ENCODE measurements at regions not wholly inside any gene's neighbourhood (a gene's known extent, or its start where the extent isn't known, plus 50 kb on each side); places are given as distances from the start of the nearest gene placed in this dataset.

DNA sequence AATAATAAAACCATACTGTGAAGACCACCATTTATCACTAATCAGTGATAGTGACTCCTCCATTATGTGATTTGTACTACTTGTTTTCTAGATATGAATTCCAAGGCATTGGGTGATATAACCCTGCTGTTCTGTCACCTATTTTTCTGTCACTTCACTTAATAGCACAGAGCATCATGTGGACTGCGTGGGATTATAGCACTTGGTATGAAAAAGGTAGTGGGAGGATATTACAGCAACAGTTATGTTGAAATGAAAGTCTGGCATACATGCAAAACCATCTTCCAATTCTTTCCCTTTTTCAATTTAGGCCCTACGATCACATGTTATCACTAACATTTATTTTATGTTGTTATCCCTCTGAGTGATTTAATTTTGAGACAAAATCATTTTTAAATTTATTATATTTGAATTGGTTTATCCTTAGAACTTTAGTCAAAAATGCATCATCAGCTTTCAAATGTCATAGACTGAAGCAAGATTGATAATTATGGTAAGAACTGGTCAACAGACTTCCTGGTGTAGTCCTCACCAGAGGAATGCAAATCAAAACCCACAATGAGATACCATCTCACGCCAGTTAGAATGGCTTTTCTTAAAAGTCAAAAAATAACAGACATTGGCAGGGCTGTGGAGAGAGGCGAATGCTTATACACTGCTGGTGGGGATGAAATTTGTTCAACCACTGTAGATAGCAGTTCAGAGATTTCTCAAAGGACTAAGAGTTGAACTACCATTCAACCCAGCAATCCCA lies 242.6 kb downstream of the IKZF2 start:
- intact Hi-C loops (cut with micrococcal nuclease) = no loop called here
- ChIA-PET CTCF (no interaction called here), POLR2A (no interaction called here)
- Histone ChIP-seq H3K4me2 (ENCODE audit: insufficient read depth, low read length) (no peak overlapping the region), H2AFZ (ENCODE audit: low read depth, low read length) (no peak overlapping the region), H3K4me3 (replicated peaks in 1 of 3; ENCODE audit: insufficient read depth in 1 of 3, low read depth in 1 of 3, low read length in 3 of 3) (no peak overlapping the region), H3K9me1 (replicated peaks; ENCODE audit: control insufficient read depth, extremely low read depth, insufficient read depth, low read length) (no peaks in the 10 kb centered on the region), H3K27ac (ENCODE audit: insufficient read depth, low read depth, low read length) (no peak overlapping the region), H3K27me3 (ENCODE audit: control insufficient read depth in 2 of 2, insufficient read depth in 2 of 2, low read length in 2 of 2) (no peaks in the 10 kb centered on the region), H4K20me1 (replicated peaks; ENCODE audit: control insufficient read depth, extremely low read depth, insufficient read depth, low read length) (no peaks in the 10 kb centered on the region), H3K36me3 (ENCODE audit: control insufficient read depth in 2 of 2, extremely low read depth in 1 of 2, insufficient read depth in 2 of 2, low read length in 2 of 2) (no peaks in the 10 kb centered on the region), H3K79me2 (ENCODE audit: control insufficient read depth, insufficient read depth, low read length) (no peaks in the 10 kb centered on the region), H3K9me3 (replicated peaks; ENCODE audit: control insufficient read depth, insufficient read depth, low read length) (no peaks in the 10 kb centered on the region), H3K9ac (replicated peaks; ENCODE audit: extremely low read depth, insufficient read depth, low read length) (no peak overlapping the region), H3K4me1 (ENCODE audit: control insufficient read depth, extremely low read depth, insufficient read depth, low read length) (peaks cover 16% of the 10 kb centered on the region)
- DNase-seq (ENCODE audit: low read depth, low spot score) (no peak), FAIRE-seq (no peak)
- TF ChIP-seq JUN (IDR thresholded peaks at IDR 0.05; ENCODE audit: borderline replicate concordance, insufficient read depth, insufficient read length, low read depth) = no peak
- TF ChIP-seq FOS (IDR thresholded peaks at IDR 0.05; ENCODE audit: borderline replicate concordance, insufficient read depth, low read length) = no peak
- dilution Hi-C loops (cut with MboI; ENCODE audit: extremely low pct_ligation_motif_present, low sequenced_read_pairs) = no loop called here
- BruUV-seq (replicated peaks) = no TSS peak

DNA sequence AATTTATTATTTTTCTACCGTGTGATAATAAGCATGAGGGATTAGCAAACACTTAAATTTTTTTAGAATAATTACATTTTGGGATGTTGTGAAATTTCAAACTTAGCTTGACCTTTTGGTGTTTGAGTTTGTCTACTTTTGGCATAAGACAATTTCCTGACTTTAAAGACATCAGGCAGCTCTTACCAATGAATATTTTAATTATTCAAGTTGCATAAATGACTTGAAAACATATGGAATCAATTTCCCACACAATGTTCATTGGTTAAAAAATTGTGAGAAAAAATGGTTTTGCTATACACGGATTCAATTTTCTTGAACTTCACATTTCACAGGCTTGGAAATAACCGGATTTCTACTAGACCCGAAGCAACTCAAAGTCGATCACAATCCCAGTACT lies 243.4 kb downstream of the IKZF2 start:
- Histone ChIP-seq H3K9ac (replicated peaks; ENCODE audit: extremely low read depth, insufficient read depth, low read length) (no peak overlapping the region), H3K79me2 (ENCODE audit: control insufficient read depth, insufficient read depth, low read length) (no peaks in the 10 kb centered on the region), H3K36me3 (ENCODE audit: control insufficient read depth in 2 of 2, extremely low read depth in 1 of 2, insufficient read depth in 2 of 2, low read length in 2 of 2) (no peaks in the 10 kb centered on the region), H2AFZ (ENCODE audit: low read depth, low read length) (no peak overlapping the region), H4K20me1 (replicated peaks; ENCODE audit: control insufficient read depth, extremely low read depth, insufficient read depth, low read length) (no peaks in the 10 kb centered on the region), H3K4me3 (replicated peaks in 1 of 3; ENCODE audit: insufficient read depth in 1 of 3, low read depth in 1 of 3, low read length in 3 of 3) (no peak overlapping the region), H3K27ac (ENCODE audit: insufficient read depth, low read depth, low read length) (no peak overlapping the region), H3K9me1 (replicated peaks; ENCODE audit: control insufficient read depth, extremely low read depth, insufficient read depth, low read length) (no peaks in the 10 kb centered on the region), H3K4me1 (ENCODE audit: control insufficient read depth, extremely low read depth, insufficient read depth, low read length) (peaks cover 10% of the 10 kb centered on the region), H3K27me3 (ENCODE audit: control insufficient read depth in 2 of 2, insufficient read depth in 2 of 2, low read length in 2 of 2) (no peaks in the 10 kb centered on the region), H3K4me2 (ENCODE audit: insufficient read depth, low read length) (no peak overlapping the region), H3K9me3 (replicated peaks; ENCODE audit: control insufficient read depth, insufficient read depth, low read length) (no peaks in the 10 kb centered on the region)
- FAIRE-seq (no peak), DNase-seq (ENCODE audit: low read depth, low spot score) (no peak)
- TF ChIP-seq EZH2 (IDR thresholded peaks at IDR 0.05; ENCODE audit: borderline replicate concordance, low read depth, low read length, severe bottlenecking) = no peak
- TF ChIP-seq POLR2A (IDR thresholded peaks at IDR 0.05; ENCODE audit: low read depth, low read length) = no peak
- no peak for TF ChIP-seq JUN (IDR thresholded peaks at IDR 0.05; ENCODE audit: borderline replicate concordance, insufficient read depth, insufficient read length, low read depth)
- TF ChIP-seq FOS (IDR thresholded peaks at IDR 0.05; ENCODE audit: borderline replicate concordance, insufficient read depth, low read length) = no peak
- TF ChIP-seq POLR2AphosphoS5 (IDR thresholded peaks at IDR 0.05; ENCODE audit: insufficient read depth, low read depth, low read length) = no peak
- TF ChIP-seq, protein P1, sequence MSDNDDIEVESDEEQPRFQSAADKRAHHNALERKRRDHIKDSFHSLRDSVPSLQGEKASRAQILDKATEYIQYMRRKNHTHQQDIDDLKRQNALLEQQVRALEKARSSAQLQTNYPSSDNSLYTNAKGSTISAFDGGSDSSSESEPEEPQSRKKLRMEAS (IDR thresholded peaks at IDR 0.05; ENCODE audit: insufficient read depth, insufficient read length) = no peak
- no peak for TF ChIP-seq MYC (IDR thresholded peaks at IDR 0.05; ENCODE audit: low read depth, low read length)
- no peak for TF ChIP-seq GATA2 (IDR thresholded peaks at IDR 0.05; ENCODE audit: insufficient read depth, insufficient read length, low read depth, low read length)
- TF ChIP-seq, protein P2, sequence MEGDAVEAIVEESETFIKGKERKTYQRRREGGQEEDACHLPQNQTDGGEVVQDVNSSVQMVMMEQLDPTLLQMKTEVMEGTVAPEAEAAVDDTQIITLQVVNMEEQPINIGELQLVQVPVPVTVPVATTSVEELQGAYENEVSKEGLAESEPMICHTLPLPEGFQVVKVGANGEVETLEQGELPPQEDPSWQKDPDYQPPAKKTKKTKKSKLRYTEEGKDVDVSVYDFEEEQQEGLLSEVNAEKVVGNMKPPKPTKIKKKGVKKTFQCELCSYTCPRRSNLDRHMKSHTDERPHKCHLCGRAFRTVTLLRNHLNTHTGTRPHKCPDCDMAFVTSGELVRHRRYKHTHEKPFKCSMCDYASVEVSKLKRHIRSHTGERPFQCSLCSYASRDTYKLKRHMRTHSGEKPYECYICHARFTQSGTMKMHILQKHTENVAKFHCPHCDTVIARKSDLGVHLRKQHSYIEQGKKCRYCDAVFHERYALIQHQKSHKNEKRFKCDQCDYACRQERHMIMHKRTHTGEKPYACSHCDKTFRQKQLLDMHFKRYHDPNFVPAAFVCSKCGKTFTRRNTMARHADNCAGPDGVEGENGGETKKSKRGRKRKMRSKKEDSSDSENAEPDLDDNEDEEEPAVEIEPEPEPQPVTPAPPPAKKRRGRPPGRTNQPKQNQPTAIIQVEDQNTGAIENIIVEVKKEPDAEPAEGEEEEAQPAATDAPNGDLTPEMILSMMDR (IDR thresholded peaks at IDR 0.05; ENCODE audit: extremely low read depth in 1 of 2, insufficient read depth in 1 of 2, low read depth in 1 of 2, low read length in 2 of 2) = no peak
- ChIA-PET CTCF (no interaction called here), POLR2A (no interaction called here)
- no TSS peak for BruUV-seq (replicated peaks)
- intact Hi-C loops (cut with micrococcal nuclease) (no loop called here), dilution Hi-C loops (cut with MboI; ENCODE audit: extremely low pct_ligation_motif_present, low sequenced_read_pairs) (no loop called here)
